WTC11 (cell line): ENCODE measurements at regions not wholly inside any gene's neighbourhood (a gene's known extent, or its start where the extent isn't known, plus 50 kb on each side); places are given as distances from the start of the nearest gene placed in this dataset.

Experiments used
- ATAC-seq: fragments of 200-7000 bp; cut with Tn5 transposase; 2 replicates; pipeline ENCODE4 v1.10.0; 2021; ENCODE audit warnings: mild to moderate bottlenecking, moderate library complexity
- CTCF ChIA-PET: fragments of 300-600 bp; sonication (Branson Sonifier 250); formaldehyde crosslinking; loops from one replicate; lab custom pipeline; 2021; ENCODE audit warnings: antibody characterized with exemption; lab: Charles Lee
- POLR2A ChIA-PET: fragments of 350-600 bp; sonication (Branson Sonifier 250); formaldehyde crosslinking; loops from one replicate; lab custom pipeline; 2021; ENCODE audit warnings: antibody characterized with exemption; lab: Charles Lee
- DNase-seq: peaks from one replicate; pipeline ENCODE4 v3.0.0; 2021; ENCODE audit warnings: low spot score
- H3K27ac Mint-ChIP-seq: 2 replicates; pipeline ENCODE4 v1.8.0; 2021; ENCODE audit warnings: mixed read lengths
- H3K27me3 Mint-ChIP-seq: 2 replicates; pipeline ENCODE4 v1.8.0; 2021; ENCODE audit warnings: low read depth, mild to moderate bottlenecking, moderate library complexity, mixed read lengths
- H3K36me3 Mint-ChIP-seq: 2 replicates; pipeline ENCODE4 v1.8.0; 2021; ENCODE audit warnings: mixed read lengths
- H3K4me1 Mint-ChIP-seq: 2 replicates; pipeline ENCODE4 v1.8.0; 2022; ENCODE audit warnings: mixed read lengths
- H3K4me3 Mint-ChIP-seq: 2 replicates; pipeline ENCODE4 v1.8.0; 2021; ENCODE audit warnings: mild to moderate bottlenecking, moderate library complexity, mixed read lengths
- H3K9me3 Mint-ChIP-seq: 2 replicates; pipeline ENCODE4 v1.8.0; 2021; ENCODE audit warnings: mixed read lengths
- AFF4 ChIP-seq: sonication (generic); formaldehyde crosslinking; IDR thresholded peaks from 2 replicates; pipeline ENCODE4 v1.8.1; 2023; ENCODE audit warnings: mild to moderate bottlenecking, missing genetic modification reagents, borderline replicate concordance
- ATF1 ChIP-seq: sonication (generic); formaldehyde crosslinking; IDR thresholded peaks from 2 replicates; pipeline ENCODE4 v1.8.1; 2023; ENCODE audit warnings: mild to moderate bottlenecking, moderate library complexity, missing genetic modification reagents
- E2F4 ChIP-seq: sonication (generic); formaldehyde crosslinking; IDR thresholded peaks from 2 replicates; pipeline ENCODE4 v1.8.1; 2022; ENCODE audit warnings: low read depth, mild to moderate bottlenecking, moderate library complexity, missing genetic modification reagents, borderline replicate concordance
- MLX ChIP-seq: sonication (generic); formaldehyde crosslinking; IDR thresholded peaks from 2 replicates; pipeline ENCODE4 v1.8.1; 2023; ENCODE audit warnings: mild to moderate bottlenecking, missing genetic modification reagents, moderate library complexity
- MYBL2 ChIP-seq: sonication (generic); formaldehyde crosslinking; IDR thresholded peaks from 2 replicates; pipeline ENCODE4 v1.8.1; 2023; ENCODE audit warnings: mild to moderate bottlenecking, moderate library complexity, missing genetic modification reagents
- NFE2L1 ChIP-seq: sonication (generic); formaldehyde crosslinking; IDR thresholded peaks from 2 replicates; pipeline ENCODE4 v1.8.1; 2023; ENCODE audit warnings: missing genetic modification reagents
- NFYB ChIP-seq: sonication (generic); formaldehyde crosslinking; conservative IDR thresholded peaks from 2 replicates; pipeline ENCODE4 v1.8.0; 2022; ENCODE audit warnings: low read depth, missing genetic modification reagents
- NR2C2 ChIP-seq: sonication (generic); formaldehyde crosslinking; IDR thresholded peaks from 2 replicates; pipeline ENCODE4 v1.8.0; 2022; ENCODE audit warnings: mild to moderate bottlenecking, missing genetic modification reagents
- PRRX2 ChIP-seq: fragments of 250-450 bp; sonication (Bioruptor Pico); IDR thresholded peaks from 2 replicates; pipeline ENCODE4 v1.8.0; 2021; ENCODE audit warnings: mild to moderate bottlenecking
- STAT6 ChIP-seq: sonication (generic); formaldehyde crosslinking; conservative IDR thresholded peaks from 2 replicates; pipeline ENCODE4 v1.8.1; 2023; ENCODE audit warnings: mild to moderate bottlenecking, low read depth, missing genetic modification reagents, moderate library complexity
- ZBTB43 ChIP-seq: sonication (generic); formaldehyde crosslinking; IDR thresholded peaks from 2 replicates; pipeline ENCODE4 v1.8.1; 2023; ENCODE audit warnings: mild to moderate bottlenecking, missing genetic modification reagents
- ZNF263 ChIP-seq: sonication (generic); formaldehyde crosslinking; IDR thresholded peaks from 2 replicates; pipeline ENCODE4 v1.8.1; 2022; ENCODE audit warnings: low read depth, mild to moderate bottlenecking, moderate library complexity, missing genetic modification reagents
- TF ChIP-seq, protein P1 (sequence below): fragments of 250-450 bp; sonication (Bioruptor Pico); conservative IDR thresholded peaks from 2 replicates; pipeline ENCODE4 v1.9.0; 2021; ENCODE audit warnings: mild to moderate bottlenecking
- TF ChIP-seq, protein P2 (sequence below): sonication (generic); formaldehyde crosslinking; IDR thresholded peaks from 2 replicates; pipeline ENCODE4 v1.8.1; 2023; ENCODE audit warnings: mild to moderate bottlenecking, missing genetic modification reagents
- TF ChIP-seq, protein P3 (sequence below): sonication (generic); formaldehyde crosslinking; IDR thresholded peaks from 2 replicates; pipeline ENCODE4 v1.8.1; 2022; ENCODE audit warnings: mild to moderate bottlenecking, moderate library complexity, missing genetic modification reagents

- Mint-ChIP-seq H3K9me3 (peaks cover 11% of the 10 kb centered on the region), H3K27ac (no peak overlapping the region), H3K27me3 (no peaks in the 10 kb centered on the region), H3K4me3 (no peak overlapping the region), H3K36me3 (no peaks in the 10 kb centered on the region), H3K4me1 (peaks cover 4% of the 10 kb centered on the region; the same call in 1 of the 2 replicates)
- ATAC-seq (peak; percentile 43), DNase-seq (no peak)
- CTCF ChIA-PET, result no interaction called here
- TF ChIP-seq NFYB (0 out of 2 replicates have a peak, but pooled peaks have one; percentile 34), E2F4 (CRISPR knock-in tag) (no peak), ZNF263 (no peak), NR2C2 (CRISPR knock-in tag) (no peak), AFF4 (no peak)
- TF ChIP-seq, protein P1, sequence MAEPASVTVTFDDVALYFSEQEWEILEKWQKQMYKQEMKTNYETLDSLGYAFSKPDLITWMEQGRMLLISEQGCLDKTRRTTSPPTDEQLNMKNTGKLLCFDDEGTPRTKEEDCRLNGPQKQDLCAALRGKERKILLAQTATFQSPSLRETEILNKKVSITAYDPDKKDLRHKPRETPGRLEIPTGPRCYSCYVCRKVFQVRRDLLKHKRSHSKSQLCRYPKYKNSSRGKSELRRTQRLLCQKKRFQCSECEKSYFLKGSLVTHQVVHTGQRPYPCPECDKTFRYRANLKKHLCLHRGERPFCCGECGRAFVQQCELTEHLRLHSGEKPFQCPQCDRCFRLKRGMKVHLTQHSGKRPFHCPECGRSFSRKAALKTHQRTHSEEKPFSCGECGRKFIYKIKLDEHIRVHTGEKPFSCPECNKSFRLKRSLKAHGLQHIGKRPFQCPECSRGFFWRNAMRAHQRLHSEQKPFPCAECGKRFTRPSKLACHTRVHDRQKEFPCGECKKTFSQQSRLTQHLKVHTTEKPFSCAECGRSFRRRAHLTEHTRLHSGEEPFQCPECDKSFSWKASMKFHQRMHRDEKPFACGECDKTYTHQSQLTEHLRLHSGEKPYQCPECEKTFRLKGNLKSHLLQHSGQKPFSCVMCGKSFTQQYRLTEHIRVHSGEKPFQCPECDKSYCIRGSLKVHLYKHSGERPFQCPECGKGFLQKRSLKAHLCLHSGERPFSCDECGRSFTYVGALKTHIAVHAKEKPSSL, result no peak
- POLR2A ChIA-PET, result no interaction called here
These were observed 531.1 kb downstream of the CETN3 start for GRCh38 chr5:89878140-89879132.

- H3K27me3 Mint-ChIP-seq, result no peaks in the 10 kb centered on the region
- DNase-seq, result no peak
- H3K9me3 Mint-ChIP-seq, result peaks cover 11% of the 10 kb centered on the region
- ChIA-PET CTCF (no interaction called here), POLR2A (no interaction called here)
- no peak overlapping the region for H3K27ac Mint-ChIP-seq
- peaks cover 13% of the 10 kb centered on the region for H3K4me1 Mint-ChIP-seq
- ATAC-seq, result no peak
- no peak overlapping the region for H3K4me3 Mint-ChIP-seq
- no peaks in the 10 kb centered on the region for H3K36me3 Mint-ChIP-seq
- TF ChIP-seq MYBL2 (CRISPR knock-in tag), result no peak
- TF ChIP-seq ZNF263, result no peak
- TF ChIP-seq, protein P2, sequence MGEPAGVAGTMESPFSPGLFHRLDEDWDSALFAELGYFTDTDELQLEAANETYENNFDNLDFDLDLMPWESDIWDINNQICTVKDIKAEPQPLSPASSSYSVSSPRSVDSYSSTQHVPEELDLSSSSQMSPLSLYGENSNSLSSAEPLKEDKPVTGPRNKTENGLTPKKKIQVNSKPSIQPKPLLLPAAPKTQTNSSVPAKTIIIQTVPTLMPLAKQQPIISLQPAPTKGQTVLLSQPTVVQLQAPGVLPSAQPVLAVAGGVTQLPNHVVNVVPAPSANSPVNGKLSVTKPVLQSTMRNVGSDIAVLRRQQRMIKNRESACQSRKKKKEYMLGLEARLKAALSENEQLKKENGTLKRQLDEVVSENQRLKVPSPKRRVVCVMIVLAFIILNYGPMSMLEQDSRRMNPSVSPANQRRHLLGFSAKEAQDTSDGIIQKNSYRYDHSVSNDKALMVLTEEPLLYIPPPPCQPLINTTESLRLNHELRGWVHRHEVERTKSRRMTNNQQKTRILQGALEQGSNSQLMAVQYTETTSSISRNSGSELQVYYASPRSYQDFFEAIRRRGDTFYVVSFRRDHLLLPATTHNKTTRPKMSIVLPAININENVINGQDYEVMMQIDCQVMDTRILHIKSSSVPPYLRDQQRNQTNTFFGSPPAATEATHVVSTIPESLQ (CRISPR knock-in tag), result no peak
- TF ChIP-seq ATF1 (CRISPR knock-in tag), result no peak
- TF ChIP-seq ZBTB43, result no peak
- TF ChIP-seq NFYB, result no peak
- TF ChIP-seq MLX (CRISPR knock-in tag), result no peak
- TF ChIP-seq PRRX2, result no peak
- TF ChIP-seq E2F4 (CRISPR knock-in tag), result no peak
- TF ChIP-seq NFE2L1 (CRISPR knock-in tag), result no peak
- TF ChIP-seq, protein P3, sequence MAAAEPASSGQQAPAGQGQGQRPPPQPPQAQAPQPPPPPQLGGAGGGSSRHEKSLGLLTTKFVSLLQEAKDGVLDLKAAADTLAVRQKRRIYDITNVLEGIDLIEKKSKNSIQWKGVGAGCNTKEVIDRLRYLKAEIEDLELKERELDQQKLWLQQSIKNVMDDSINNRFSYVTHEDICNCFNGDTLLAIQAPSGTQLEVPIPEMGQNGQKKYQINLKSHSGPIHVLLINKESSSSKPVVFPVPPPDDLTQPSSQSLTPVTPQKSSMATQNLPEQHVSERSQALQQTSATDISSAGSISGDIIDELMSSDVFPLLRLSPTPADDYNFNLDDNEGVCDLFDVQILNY, result no peak
- TF ChIP-seq STAT6 (CRISPR knock-in tag), result no peak
These were observed 537.6 kb downstream of the CETN3 start for GRCh38 chr5:89871906-89872305.
